Mucosa of descending colon (tissue), 3 donors: ENCODE measurements at regions not wholly inside any gene's neighbourhood (a gene's known extent, or its start where the extent isn't known, plus 50 kb on each side); places are given as distances from the start of the nearest gene placed in this dataset.

ENCODE experiments used
- ATAC-seq: fragments of 200-7000 bp; cut with Tn5 transposase; one replicate; pipeline ENCODE4 v1.9.1; 2020; ENCODE audit warnings: mild to moderate bottlenecking, moderate library complexity
- DNase-seq, 3 donors: peaks; one replicate each; pipeline ENCODE4 v3.0.0-alpha.2; 2020
- H3K36me3 ChIP-seq: fragments of 200-600 bp; one replicate; pipeline ENCODE4 v1.8.0; 2021; ENCODE audit warnings: low read depth, mild to moderate bottlenecking
- H3K4me1 ChIP-seq: fragments of 200-600 bp; one replicate; pipeline ENCODE4 v1.8.0; 2021; ENCODE audit warnings: low read depth, mild to moderate bottlenecking
- H3K4me3 ChIP-seq: fragments of 200-600 bp; one replicate; pipeline ENCODE4 v1.8.0; 2021; ENCODE audit warnings: mild to moderate bottlenecking
- H3K9me3 ChIP-seq: fragments of 200-600 bp; one replicate; pipeline ENCODE4 v1.8.0; 2021; ENCODE audit warnings: mild to moderate bottlenecking
- CTCF ChIP-seq: fragments of 200-600 bp; IDR thresholded peaks from one replicate; pipeline ENCODE4 v1.8.0; 2022; ENCODE audit warnings: antibody characterized with exemption, mild to moderate bottlenecking
- intact Hi-C, 2 donors: fragments of 100-400 bp; cut with DNase I in 1 of 2; cut with micrococcal nuclease in 1 of 2; formaldehyde crosslinking; loops; one replicate each; pipeline versions ENCODE4 v1.11.0 to v1.11.1; 2022; cut with DNase I, micrococcal nuclease
- donor health status: DM: no; HTN: no; CAD: no; lungs with moderate emphysema.
- donor health status: DM: no; HTN: no; CAD: no.
- donor health status: DM: no; HTN: yes; CAD: no.

GRCh38 chr15:70382009-70382749 is 284.5 kb upstream of the TLE3 start:
- no peak overlapping the region for H3K4me3 ChIP-seq
- DNase-seq (no peak), ATAC-seq (no peak)
- no peaks in the 10 kb centered on the region for H3K9me3 ChIP-seq
- H3K4me1 ChIP-seq, result no peaks in the 10 kb centered on the region
- intact Hi-C loops, result no loop called here
- H3K36me3 ChIP-seq, result no peaks in the 10 kb centered on the region
- no peak for TF ChIP-seq CTCF

GRCh38 chr15:70379938-70380883 is 282.5 kb upstream of the TLE3 start:
- Histone ChIP-seq H3K4me1 (no peaks in the 10 kb centered on the region), H3K4me3 (no peak overlapping the region), H3K9me3 (no peaks in the 10 kb centered on the region), H3K36me3 (no peaks in the 10 kb centered on the region)
- ATAC-seq (no peak), DNase-seq (no peak)
- TF ChIP-seq CTCF, result no peak
- intact Hi-C loops, result no loop called here

- no peaks in the 10 kb centered on the region for H3K4me1 ChIP-seq
- H3K36me3 ChIP-seq, result no peaks in the 10 kb centered on the region
- TF ChIP-seq CTCF, result no peak
- no peak for ATAC-seq
- intact Hi-C loops, result no loop called here
- no peak overlapping the region for H3K4me3 ChIP-seq
- H3K9me3 ChIP-seq, result no peaks in the 10 kb centered on the region
- no peak for DNase-seq
Measured at GRCh38 chr15:70379134-70379533, 281.4 kb upstream of the TLE3 start.

GRCh38 chr15:70378126-70379031 is 280.7 kb upstream of the TLE3 start:
- intact Hi-C loops, result no loop called here
- ATAC-seq, result no peak
- no peaks in the 10 kb centered on the region for H3K4me1 ChIP-seq
- H3K36me3 ChIP-seq, result no peaks in the 10 kb centered on the region
- no peak overlapping the region for H3K4me3 ChIP-seq
- TF ChIP-seq CTCF, result no peak
- no peaks in the 10 kb centered on the region for H3K9me3 ChIP-seq
- DNase-seq, result no peak

- DNase-seq (no peak), ATAC-seq (peak; percentile 19)
- intact Hi-C loops, result no loop called here
- no peaks in the 10 kb centered on the region for H3K36me3 ChIP-seq
- no peaks in the 10 kb centered on the region for H3K4me1 ChIP-seq
- H3K4me3 ChIP-seq, result no peak overlapping the region
- no peaks in the 10 kb centered on the region for H3K9me3 ChIP-seq
- no peak for TF ChIP-seq CTCF
Measured at GRCh38 chr15:70376929-70377691, 279.4 kb upstream of the TLE3 start.
